DMS 273 (cell line): ENCODE measurements at regions not wholly inside any gene's neighbourhood (a gene's known extent, or its start where the extent isn't known, plus 50 kb on each side); places are given as distances from the start of the nearest gene placed in this dataset.

Experiments
- DNase-seq: peaks from one replicate; lab custom pipeline; 2025; ENCODE audit not compliant: unreplicated experiment; lab: John Stamatoyannopoulos, UW

DNA sequence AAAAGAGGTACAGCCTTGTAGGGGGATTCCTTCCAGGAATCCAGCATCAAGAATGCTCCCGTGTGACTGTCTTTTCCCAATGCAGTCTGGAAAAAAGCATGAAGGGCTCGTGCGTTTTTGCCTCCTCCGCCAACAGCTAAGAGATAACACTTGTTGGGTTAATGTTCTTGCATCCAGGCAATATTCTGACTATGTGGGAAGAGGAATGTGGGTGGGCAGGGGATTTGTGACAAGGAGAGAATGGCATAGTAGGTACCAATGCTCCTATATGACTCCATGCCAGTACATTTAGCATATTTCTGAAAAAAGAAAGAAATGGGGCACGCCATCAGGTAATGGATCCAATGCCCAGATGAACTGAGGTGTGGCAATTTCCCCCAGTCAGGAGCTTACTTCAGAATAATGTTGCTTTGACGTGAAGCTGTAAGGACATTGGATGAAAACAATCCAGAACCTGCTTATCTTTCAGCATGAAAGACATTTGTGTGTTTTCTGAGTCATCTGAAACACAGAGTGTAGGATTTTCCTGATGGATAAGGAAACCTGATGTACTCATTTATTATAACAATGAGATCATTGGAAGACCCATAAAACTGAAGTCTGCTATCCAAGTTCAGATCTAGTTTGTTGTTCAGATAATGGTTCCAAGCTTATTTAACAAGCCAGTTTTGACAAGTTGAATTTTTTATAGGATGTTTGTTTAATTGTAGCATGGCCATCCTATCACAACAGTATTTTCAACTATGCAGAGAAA lies 105.5 kb downstream of the LYPLAL1 start:
- DNase-seq: no peak

DNA sequence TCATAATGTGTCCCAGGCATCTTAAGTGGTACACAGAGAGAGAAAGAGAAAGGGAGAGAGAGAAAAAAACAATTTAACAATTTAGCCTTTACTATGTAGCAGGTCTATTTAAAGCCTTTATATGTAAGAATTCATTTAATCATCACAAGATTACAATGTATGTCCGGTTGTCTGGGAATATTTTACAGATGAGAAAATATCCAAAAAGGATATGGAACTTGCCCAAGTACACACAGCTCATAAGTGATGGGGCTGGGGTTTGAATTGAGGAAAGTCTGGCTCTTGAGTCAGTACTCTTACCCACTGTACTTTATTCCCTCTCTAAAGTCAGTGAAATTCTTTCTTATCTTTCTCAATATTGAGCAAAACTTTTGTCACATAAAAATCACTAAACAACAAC lies 104.6 kb downstream of the LYPLAL1 start:
- DNase-seq: no peak

DNA sequence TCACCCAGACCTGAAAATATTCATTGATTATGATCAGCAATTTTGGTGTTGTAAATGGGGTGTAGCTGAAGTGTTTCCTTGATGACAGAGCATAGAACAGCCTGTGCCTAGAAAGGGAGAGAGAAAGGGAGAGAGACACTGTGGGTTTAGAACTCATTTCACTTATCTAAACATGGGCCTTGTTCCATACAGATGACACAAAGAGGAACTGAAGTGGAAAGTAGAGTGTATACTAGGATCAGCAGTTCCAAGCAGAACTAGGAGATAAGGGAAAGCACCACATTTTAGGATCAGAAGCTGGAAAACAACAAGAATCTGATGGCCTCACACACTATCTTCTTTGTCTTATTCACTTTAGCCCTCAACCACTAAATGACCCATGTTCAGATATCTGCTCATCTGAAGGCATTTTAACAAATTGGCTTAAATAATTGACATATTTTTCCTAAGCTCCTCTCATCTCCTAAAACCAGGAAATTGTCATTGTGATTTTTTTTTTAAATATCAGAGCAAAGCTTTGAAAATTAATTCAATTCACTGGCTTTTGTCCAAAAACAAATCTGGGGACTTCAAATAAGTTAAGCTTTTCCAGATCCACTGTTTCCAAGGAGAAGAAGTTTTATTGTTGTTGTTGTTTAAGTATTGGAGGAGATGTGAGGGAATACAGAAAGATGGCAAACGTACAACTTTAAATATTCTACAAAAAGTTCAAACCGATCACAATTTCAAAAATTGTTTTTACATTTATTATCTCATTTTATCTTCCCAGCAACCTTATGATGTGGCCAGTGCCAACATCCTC lies 103.8 kb downstream of the LYPLAL1 start:
- DNase-seq: no peak

DNA sequence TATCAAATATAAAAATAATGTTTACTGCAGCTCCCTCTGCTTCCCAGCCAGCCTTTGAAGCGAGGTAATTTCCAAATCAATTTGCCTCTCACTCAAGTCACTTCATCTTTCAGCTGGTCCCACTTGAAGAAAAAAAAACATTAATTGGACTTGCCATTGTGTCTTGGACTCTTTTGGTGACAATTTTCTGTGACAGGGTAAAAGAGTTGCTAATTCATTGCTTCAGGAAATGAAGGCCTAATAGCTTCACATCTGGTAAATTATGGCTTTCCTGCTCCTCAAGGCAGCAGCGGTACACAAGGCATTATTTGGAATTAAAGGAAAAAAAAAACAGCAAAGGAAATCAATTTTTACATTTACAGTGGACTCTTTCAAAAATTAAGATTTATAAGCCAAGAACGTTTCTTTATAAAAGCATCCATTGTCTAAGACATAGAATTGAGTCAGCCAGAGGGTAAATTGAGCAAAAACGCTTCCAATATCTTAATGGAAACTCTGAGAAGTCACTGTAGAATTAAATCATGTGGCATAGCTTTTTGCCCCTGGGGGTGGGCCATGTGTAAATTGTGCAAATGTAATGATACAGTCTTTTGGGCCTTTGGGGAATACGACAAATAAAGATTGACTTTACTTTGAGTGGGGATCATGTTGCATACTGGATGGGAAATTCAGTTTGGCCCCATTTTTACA lies 102.5 kb downstream of the LYPLAL1 start:
- no peak for DNase-seq

DNA sequence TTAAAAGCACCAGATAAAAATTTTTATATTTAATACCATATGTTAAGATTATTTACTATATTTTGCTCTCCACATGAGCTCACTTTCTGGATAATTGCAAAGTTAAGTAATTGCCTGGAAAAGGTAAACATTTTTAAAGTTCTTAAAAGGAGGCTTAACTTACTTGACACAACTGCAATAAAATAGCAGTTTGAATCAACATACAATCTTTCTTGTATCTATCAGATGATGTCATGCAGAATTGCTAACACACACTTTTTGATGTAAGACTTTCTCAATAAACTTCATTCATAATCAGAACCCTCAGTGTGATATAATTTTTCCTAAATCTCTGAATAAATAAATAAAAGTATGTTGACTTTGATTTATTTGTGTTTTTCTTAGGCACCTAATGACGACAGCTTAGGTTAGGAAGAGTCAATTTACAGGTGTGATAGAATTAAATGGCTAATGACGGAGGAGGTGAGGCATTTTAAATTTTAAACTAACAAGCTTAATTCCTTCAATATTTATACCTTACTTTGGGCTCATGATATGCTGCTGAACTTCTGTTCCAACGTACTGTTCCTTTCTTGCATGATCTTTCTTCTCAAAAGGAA lies 99.5 kb downstream of the LYPLAL1 start:
- no peak for DNase-seq

DNA sequence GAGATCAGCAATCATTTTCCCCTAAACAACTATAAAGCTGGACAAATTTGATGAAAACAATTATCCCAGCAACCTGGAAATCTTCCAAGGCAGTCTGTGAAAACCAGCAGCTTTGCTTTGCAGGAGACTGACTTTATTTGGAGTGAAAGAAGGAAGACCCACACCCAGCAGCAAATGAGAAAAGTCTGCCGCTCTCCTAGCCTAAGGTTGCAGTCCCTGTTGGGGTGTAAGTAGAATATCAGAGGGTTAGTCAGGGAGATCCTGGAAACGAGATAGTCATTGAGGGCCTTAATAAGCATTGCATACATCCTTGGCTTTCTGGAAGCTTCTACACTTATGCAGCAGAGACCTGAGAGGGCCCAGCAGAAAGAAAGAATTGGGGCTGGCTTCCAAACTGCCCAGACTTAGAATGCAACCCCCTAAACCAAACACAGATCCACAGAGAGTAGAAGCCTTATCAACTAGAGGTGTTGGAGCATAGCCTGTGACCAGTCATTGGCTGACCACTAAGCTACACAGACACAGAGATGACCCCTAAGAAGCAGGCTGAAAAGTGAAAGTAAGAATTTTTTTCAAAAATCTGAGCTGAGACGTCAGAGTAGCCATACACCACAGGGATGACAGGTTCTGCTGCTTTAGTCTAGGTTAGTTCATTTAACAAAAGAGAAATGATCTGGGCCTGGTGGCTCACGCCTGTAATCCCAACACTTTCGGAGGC lies 98.3 kb downstream of the LYPLAL1 start:
- DNase-seq: peak; percentile 78

GRCh38 chr1:219269171-219269570 lies 95.5 kb downstream of the LYPLAL1 start:
- DNase-seq: no peak

DNA sequence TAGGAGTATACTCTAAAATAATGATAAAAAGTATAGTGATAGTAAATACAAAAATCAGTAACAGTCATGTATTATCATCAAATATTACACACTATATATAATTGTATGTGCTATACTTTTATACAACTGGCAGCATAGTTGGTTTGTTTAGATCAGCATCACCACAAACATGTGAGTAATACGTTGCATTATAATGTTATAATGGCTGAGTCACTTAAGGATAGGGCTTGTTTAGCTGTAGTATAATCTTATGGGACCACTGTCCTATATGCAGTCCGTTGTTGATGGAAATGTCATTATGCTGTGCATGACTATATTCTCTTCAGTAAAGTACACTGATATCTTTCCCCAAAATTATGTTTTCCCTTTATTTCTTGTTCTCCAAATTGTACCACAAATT lies 92.8 kb downstream of the LYPLAL1 start:
- DNase-seq: no peak

DNA sequence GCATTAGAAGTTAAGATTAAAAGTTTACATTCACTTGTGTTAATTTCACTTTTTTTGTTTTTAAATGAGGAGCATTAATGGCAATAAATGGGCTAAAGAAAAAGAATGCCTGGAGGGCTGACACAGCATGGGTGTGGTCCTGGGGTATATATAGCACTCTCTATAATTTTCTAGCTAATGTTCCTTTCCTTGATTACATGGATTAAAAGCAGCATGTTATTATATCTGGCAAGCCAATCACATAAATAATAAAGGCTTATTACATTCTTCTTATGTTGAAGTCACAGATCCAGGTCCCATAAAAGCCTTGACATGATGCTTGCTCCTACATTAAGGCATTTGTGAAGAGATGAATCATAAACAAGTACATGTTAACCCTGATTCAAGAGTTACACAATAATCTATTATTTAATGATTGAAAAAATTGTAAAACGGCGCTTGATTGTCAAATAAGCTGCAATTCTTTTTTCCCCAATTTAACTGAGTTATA lies 91.4 kb downstream of the LYPLAL1 start:
- DNase-seq: no peak

GRCh38 chr1:219264561-219264960 lies 90.9 kb downstream of the LYPLAL1 start:
- DNase-seq: no peak
